Mesenchymal stem cell (in vitro differentiated cells and primary cell): ENCODE measurements at regions not wholly inside any gene's neighbourhood (a gene's known extent, or its start where the extent isn't known, plus 50 kb on each side); places are given as distances from the start of the nearest gene placed in this dataset.

ENCODE experiments used
- DNase-seq: peaks from one replicate; pipeline ENCODE4 v3.0.0-alpha.2; 2013
- H2AFZ ChIP-seq: one replicate; pipeline ENCODE4 v1.6.1; 2013; ENCODE audit warnings: low read depth, mild to moderate bottlenecking, control low read depth, inconsistent platforms, low read length, moderate library complexity
- H2AK5ac ChIP-seq: 2 replicates; pipeline ENCODE4 v1.6.1; 2013; ENCODE audit warnings: low read length, moderate library complexity, mild to moderate bottlenecking, inconsistent platforms; ENCODE audit not compliant: severe bottlenecking
- H2BK120ac ChIP-seq: one replicate; pipeline ENCODE4 v1.6.1; 2013; ENCODE audit warnings: low read depth, mild to moderate bottlenecking, inconsistent platforms, low read length, moderate library complexity
- H2BK12ac ChIP-seq, 2 experiments: one replicate each; pipeline ENCODE4 v1.6.1; 2013; ENCODE audit warnings: inconsistent platforms in 2 of 2, low read length in 2 of 2, mild to moderate bottlenecking in 2 of 2, moderate library complexity in 2 of 2, control low read depth in 1 of 2
- H2BK15ac ChIP-seq: one replicate; pipeline ENCODE4 v1.6.1; 2013; ENCODE audit warnings: mild to moderate bottlenecking, low read depth, inconsistent platforms; ENCODE audit not compliant: poor library complexity, severe bottlenecking
- H2BK5ac ChIP-seq: 2 replicates; pipeline ENCODE4 v1.6.1; 2013; ENCODE audit warnings: low read depth, mild to moderate bottlenecking, low read length, control low read depth, inconsistent platforms; ENCODE audit not compliant: poor library complexity, severe bottlenecking
- H3K14ac ChIP-seq, 2 experiments: one replicate each; pipeline ENCODE4 v1.6.1; 2013; ENCODE audit warnings: inconsistent platforms in 2 of 2, low read length in 2 of 2, control low read depth in 1 of 2, mild to moderate bottlenecking in 1 of 2, moderate library complexity in 1 of 2
- H3K18ac ChIP-seq, 2 experiments: one replicate each; pipeline ENCODE4 v1.6.1; 2013; ENCODE audit warnings: inconsistent platforms in 2 of 2, low read length in 2 of 2, control low read depth in 1 of 2, low read depth in 1 of 2, mild to moderate bottlenecking in 1 of 2
- H3K23ac ChIP-seq, 2 experiments: one replicate each; pipeline ENCODE4 v1.6.1; 2013; ENCODE audit warnings: inconsistent platforms in 2 of 2, low read length in 2 of 2, mild to moderate bottlenecking in 2 of 2, moderate library complexity in 2 of 2, control low read depth in 1 of 2
- H3K27ac ChIP-seq: 2 replicates; pipeline ENCODE4 v1.5.1; 2013; ENCODE audit warnings: mild to moderate bottlenecking, moderate library complexity, low read length, control low read depth, inconsistent platforms; ENCODE audit not compliant: poor library complexity, severe bottlenecking
- H3K27me3 ChIP-seq, 2 experiments: 2 replicates each; pipeline versions ENCODE4 v1.6.1 to v1.7.0; 2013; ENCODE audit warnings: low read length in 2 of 2, mild to moderate bottlenecking in 2 of 2, moderate library complexity in 2 of 2, control low read depth in 1 of 2, inconsistent platforms in 1 of 2; ENCODE audit not compliant: control insufficient read depth in 1 of 2, insufficient read depth in 1 of 2
- H3K36me3 ChIP-seq, 2 experiments: 2 replicates each; pipeline versions ENCODE4 v1.6.1 to v1.7.0; 2013; ENCODE audit warnings: low read length in 2 of 2, control low read depth in 1 of 2, inconsistent platforms in 1 of 2, low read depth in 1 of 2, mild to moderate bottlenecking in 1 of 2; ENCODE audit not compliant: insufficient read depth in 2 of 2, control insufficient read depth in 1 of 2
- H3K4ac ChIP-seq, 2 experiments: one replicate each; pipeline ENCODE4 v1.6.1; 2013; ENCODE audit warnings: inconsistent platforms in 2 of 2, low read length in 2 of 2, mild to moderate bottlenecking in 2 of 2, moderate library complexity in 2 of 2, control low read depth in 1 of 2, low read depth in 1 of 2
- H3K4me1 ChIP-seq: 2 replicates; pipeline ENCODE4 v1.6.1; 2013; ENCODE audit warnings: low read depth, low read length, control low read depth; ENCODE audit not compliant: control insufficient read depth, insufficient read depth
- H3K4me2 ChIP-seq: 2 replicates; pipeline ENCODE4 v1.6.1; 2013; ENCODE audit warnings: low read length, mild to moderate bottlenecking, inconsistent platforms; ENCODE audit not compliant: poor library complexity, severe bottlenecking
- H3K4me3 ChIP-seq, 2 experiments: 2 replicates each; pipeline versions ENCODE4 v1.5.1 to v1.7.0; 2013; ENCODE audit warnings: low read length in 2 of 2, mild to moderate bottlenecking in 2 of 2, control low read depth in 1 of 2, low read depth in 1 of 2; ENCODE audit not compliant: insufficient read depth in 1 of 2
- H3K79me1 ChIP-seq: replicated peaks from 2 replicates; pipeline ENCODE4 v1.6.1; 2013; ENCODE audit warnings: mild to moderate bottlenecking, control low read depth, low read length, inconsistent platforms; ENCODE audit not compliant: poor library complexity, severe bottlenecking
- H3K9ac ChIP-seq: 2 replicates; pipeline ENCODE4 v1.7.0; 2013; ENCODE audit warnings: mild to moderate bottlenecking, low read length, moderate library complexity
- H3K9me3 ChIP-seq: 2 replicates; pipeline ENCODE4 v1.7.0; 2013; ENCODE audit warnings: mild to moderate bottlenecking, low read length; ENCODE audit not compliant: control insufficient read depth
- H4K8ac ChIP-seq: one replicate; pipeline ENCODE4 v1.6.1; 2013; ENCODE audit warnings: inconsistent platforms, mild to moderate bottlenecking, low read length, moderate library complexity
- H4K91ac ChIP-seq: one replicate; pipeline ENCODE4 v1.6.1; 2013; ENCODE audit warnings: mild to moderate bottlenecking, low read length, inconsistent platforms
- WGBS: methylation state at CpG from one replicate; pipeline ENCODE4 v1.1.7; 2013; ENCODE audit warnings: mixed read lengths; 5-methylcytosine and 5-hydroxymethylcytosine counted together

GRCh38 chr4:53709693-53710092 lies 118.4 kb upstream of the LNX1 start:
- no peak overlapping the region for H2BK15ac ChIP-seq
- H2BK5ac ChIP-seq: no peak overlapping the region
- H2BK120ac ChIP-seq: no peak overlapping the region
- H2AFZ ChIP-seq: no peak overlapping the region
- 100% methylated on average over 1 of the region's 1 CpG for WGBS
- no peaks in the 10 kb centered on the region for H3K9me3 ChIP-seq
- no peaks in the 10 kb centered on the region for H3K27me3 ChIP-seq
- no peak overlapping the region for H2AK5ac ChIP-seq
- H4K8ac ChIP-seq: no peak overlapping the region
- no peaks in the 10 kb centered on the region for H3K79me1 ChIP-seq
- no peak overlapping the region for H3K23ac ChIP-seq
- H3K14ac ChIP-seq: no peak overlapping the region
- no peaks in the 10 kb centered on the region for H3K36me3 ChIP-seq
- H3K27ac ChIP-seq: no peak overlapping the region
- peak overlapping the region; percentile 15 for H3K9ac ChIP-seq
- H3K18ac ChIP-seq: no peak overlapping the region
- no peak overlapping the region for H3K4ac ChIP-seq
- H4K91ac ChIP-seq: no peak overlapping the region
- no peak overlapping the region for H3K4me3 ChIP-seq
- H2BK12ac ChIP-seq: no peak overlapping the region
- H3K4me2 ChIP-seq: no peak overlapping the region
- DNase-seq: no peak
- no peaks in the 10 kb centered on the region for H3K4me1 ChIP-seq

GRCh38 chr4:53707491-53707890 lies 116.2 kb upstream of the LNX1 start:
- Histone ChIP-seq H3K79me1 (no peaks in the 10 kb centered on the region), H3K18ac (no peak overlapping the region), H3K27ac (no peak overlapping the region), H2BK12ac (peak overlapping the region in 1 of 2 experiments; percentile 51), H4K91ac (no peak overlapping the region), H2AFZ (no peak overlapping the region), H3K23ac (no peak overlapping the region), H3K27me3 (no peaks in the 10 kb centered on the region), H3K14ac (no peak overlapping the region), H2BK5ac (no peak overlapping the region), H2BK15ac (no peak overlapping the region), H2AK5ac (no peak overlapping the region), H3K9me3 (no peaks in the 10 kb centered on the region), H3K4me2 (no peak overlapping the region), H3K36me3 (no peaks in the 10 kb centered on the region), H3K4me3 (no peak overlapping the region), H3K4me1 (peaks cover 6% of the 10 kb centered on the region), H4K8ac (no peak overlapping the region), H3K9ac (peak overlapping the region; percentile 7), H3K4ac (no peak overlapping the region), H2BK120ac (no peak overlapping the region)
- no peak for DNase-seq
- 100% methylated on average over 1 of the region's 2 CpGs for WGBS

GRCh38 chr4:53706422-53707032 lies 115.2 kb upstream of the LNX1 start:
- H3K9ac ChIP-seq: peak overlapping the region; percentile 58
- no peak overlapping the region for H3K4me3 ChIP-seq
- H3K23ac ChIP-seq: no peak overlapping the region
- H3K14ac ChIP-seq: peak overlapping the region in 1 of 2 experiments; percentile 11
- H3K27me3 ChIP-seq: no peaks in the 10 kb centered on the region
- peak overlapping the region; percentile 66 to 96 for H2BK12ac ChIP-seq
- no peak overlapping the region for H2BK5ac ChIP-seq
- peak; percentile 58 for DNase-seq
- H2BK120ac ChIP-seq: no peak overlapping the region
- WGBS: 76% methylated on average over 8 of the region's 8 CpGs
- H3K36me3 ChIP-seq: no peaks in the 10 kb centered on the region
- H2AK5ac ChIP-seq: no peak overlapping the region
- no peak overlapping the region for H2AFZ ChIP-seq
- H3K79me1 ChIP-seq: no peaks in the 10 kb centered on the region
- no peak overlapping the region for H3K27ac ChIP-seq
- H4K91ac ChIP-seq: peak overlapping the region; percentile 70
- peak overlapping the region; percentile 55 to 86 for H3K4ac ChIP-seq
- no peak overlapping the region for H3K4me2 ChIP-seq
- H4K8ac ChIP-seq: peak overlapping the region; percentile 59
- H3K9me3 ChIP-seq: no peaks in the 10 kb centered on the region
- peak overlapping the region; percentile 33 for H2BK15ac ChIP-seq
- H3K18ac ChIP-seq: peak overlapping the region; percentile 89 to 90
- H3K4me1 ChIP-seq: peaks cover 8% of the 10 kb centered on the region

GRCh38 chr4:53705972-53706371 lies 114.7 kb upstream of the LNX1 start:
- H3K79me1 ChIP-seq: no peaks in the 10 kb centered on the region
- H3K36me3 ChIP-seq: no peaks in the 10 kb centered on the region
- peak overlapping the region; percentile 81 to 89 for H3K18ac ChIP-seq
- H3K4me2 ChIP-seq: no peak overlapping the region
- peak overlapping the region; percentile 58 for H3K9ac ChIP-seq
- peak overlapping the region; percentile 85 for H4K91ac ChIP-seq
- H3K4me3 ChIP-seq: no peak overlapping the region
- peak overlapping the region; percentile 83 to 86 for H3K4ac ChIP-seq
- peak overlapping the region; percentile 97 for H2BK15ac ChIP-seq
- no peak for DNase-seq
- H2BK12ac ChIP-seq: peak overlapping the region; percentile 84 to 87
- no peak overlapping the region for H3K23ac ChIP-seq
- peak overlapping the region in 1 of 2 experiments; percentile 78 for H3K14ac ChIP-seq
- no peak overlapping the region for H3K27ac ChIP-seq
- H2AK5ac ChIP-seq: peak overlapping the region; percentile 90
- no peaks in the 10 kb centered on the region for H3K9me3 ChIP-seq
- peak overlapping the region; percentile 39 for H2BK120ac ChIP-seq
- peak overlapping the region; percentile 88 for H4K8ac ChIP-seq
- WGBS: 73% methylated on average over 4 of the region's 4 CpGs
- H3K4me1 ChIP-seq: peaks cover 8% of the 10 kb centered on the region
- H2BK5ac ChIP-seq: no peak overlapping the region
- H2AFZ ChIP-seq: no peak overlapping the region
- H3K27me3 ChIP-seq: no peaks in the 10 kb centered on the region
